ENCODE measurements at regions not wholly inside any gene's neighbourhood (a gene's known extent, or its start where the extent isn't known, plus 50 kb on each side); places are given as distances from the start of the nearest gene placed in this dataset.
"Not testable (repeated sequence)": the region's sequence is repeated elsewhere in the genome, so short reads cannot be mapped to it uniquely, and the experiment has no call there.

DNA sequence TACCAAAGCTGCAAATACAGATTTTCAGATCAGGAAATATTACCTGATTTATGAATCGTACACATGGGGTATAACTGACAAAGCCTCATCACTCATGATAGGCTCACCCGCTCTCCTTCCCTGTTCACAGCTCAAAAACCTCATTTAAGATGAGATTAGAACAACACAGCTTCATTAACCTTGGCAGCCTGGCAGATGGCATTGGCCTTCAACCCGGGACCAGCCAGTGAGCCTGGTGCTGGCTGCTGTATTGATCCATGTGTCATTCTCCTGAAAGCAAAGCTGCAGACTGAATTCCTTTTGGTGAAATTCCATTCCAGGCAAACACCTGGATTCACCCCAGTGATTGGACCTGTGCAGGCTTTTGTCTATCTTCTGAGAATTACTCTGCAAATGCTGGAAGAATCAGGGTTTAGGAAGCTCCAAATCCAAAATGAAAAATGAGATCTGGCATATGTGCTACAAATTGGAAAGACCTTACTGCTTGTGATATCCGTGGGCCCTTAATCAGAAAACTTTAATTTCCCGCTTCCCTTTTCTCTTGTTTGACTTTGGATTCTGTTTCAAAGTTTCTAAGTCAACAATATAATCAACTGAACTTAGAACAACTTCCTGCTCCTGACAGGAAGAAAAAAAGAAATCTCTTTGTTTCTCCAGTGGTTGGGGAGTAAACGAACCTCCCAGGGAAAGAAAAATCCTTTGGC lies 189.1 kb upstream of the KBTBD8 start:
- no peak for DNase-seq (ENCODE audit: low spot score)

GRCh38 chr3:66809595-66809958 lies 188.5 kb upstream of the KBTBD8 start:
- DNase-seq (ENCODE audit: low spot score): no peak

GRCh38 chr3:66812136-66812535 lies 186.0 kb upstream of the KBTBD8 start:
- DNase-seq (ENCODE audit: low spot score): no peak

DNA sequence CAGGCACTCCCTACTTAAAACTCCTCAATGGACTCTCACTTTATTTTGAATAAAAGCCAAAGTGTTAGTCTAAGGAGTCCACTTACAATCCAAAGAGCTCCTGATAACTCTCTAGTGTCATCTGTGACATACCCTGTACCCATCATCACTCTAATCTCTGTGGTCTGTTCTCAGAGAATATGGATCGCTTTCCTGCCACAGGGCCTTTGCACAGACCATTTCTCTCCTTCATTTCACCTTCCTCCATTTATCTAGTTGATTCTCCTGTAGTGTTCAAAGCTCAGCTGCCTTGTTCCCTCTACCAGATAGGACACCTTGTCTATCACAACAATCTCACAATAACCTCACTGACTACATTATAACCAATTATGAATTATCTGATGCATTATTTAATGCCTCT lies 185.4 kb upstream of the KBTBD8 start:
- no peak for DNase-seq (ENCODE audit: low spot score)

- DNase-seq (ENCODE audit: low spot score): peak; percentile 42
Measured at GRCh38 chr3:66816090-66816761, 181.9 kb upstream of the KBTBD8 start.

- no peak for DNase-seq (ENCODE audit: low spot score)
Measured at GRCh38 chr3:66817951-66818557, 180.1 kb upstream of the KBTBD8 start.

GRCh38 chr3:66819993-66820501 lies 178.1 kb upstream of the KBTBD8 start:
- DNase-seq (ENCODE audit: low spot score): no peak

DNA sequence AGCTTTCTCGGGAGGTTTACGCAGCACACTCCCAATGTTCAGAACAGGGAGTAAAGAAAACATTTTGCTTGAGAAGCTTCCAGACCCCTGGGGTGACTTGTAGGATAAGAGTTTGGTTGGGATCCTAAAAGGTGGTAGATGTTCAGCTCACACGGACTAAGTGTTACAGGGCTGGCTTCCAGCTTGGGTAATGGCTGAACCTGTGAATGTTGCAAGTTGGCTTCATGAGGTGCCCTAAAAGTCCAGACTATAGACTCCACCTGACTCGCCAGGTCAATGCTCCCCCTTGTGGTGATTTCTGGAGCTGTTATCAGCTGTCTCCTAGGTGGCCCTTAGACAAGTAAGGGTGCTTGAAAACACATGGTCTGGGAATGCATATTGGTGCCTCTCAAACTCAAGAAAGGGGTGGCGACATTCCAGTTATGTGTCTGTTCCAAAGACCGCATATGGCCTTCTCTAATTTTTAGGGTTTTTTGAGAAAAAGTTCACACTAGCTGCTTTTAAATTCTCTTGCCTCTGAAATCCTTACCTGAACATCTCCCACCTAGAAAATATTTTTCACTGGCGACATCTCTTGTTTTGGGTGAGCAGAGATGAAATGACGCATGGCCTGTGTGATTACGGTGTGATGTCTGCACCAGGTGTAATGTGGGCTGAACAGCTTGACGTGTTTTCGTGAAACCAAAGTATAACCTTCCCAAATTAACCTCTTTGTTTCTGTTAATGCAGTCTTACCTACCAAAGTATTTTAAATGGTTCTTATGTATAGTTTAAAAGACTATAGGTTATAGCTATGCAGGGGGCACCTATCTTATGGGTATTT lies 175.7 kb upstream of the KBTBD8 start:
- DNase-seq (ENCODE audit: low spot score): peak; percentile 65

- no peak for DNase-seq (ENCODE audit: low spot score)
Measured at GRCh38 chr3:66823009-66823397, 175.1 kb upstream of the KBTBD8 start.

GRCh38 chr3:66823532-66823931 lies 174.6 kb upstream of the KBTBD8 start:
- no peak for DNase-seq (ENCODE audit: low spot score)

GRCh38 chr3:66825375-66825774 lies 172.7 kb upstream of the KBTBD8 start:
- DNase-seq (ENCODE audit: low spot score): no peak

GRCh38 chr3:66827726-66828125 lies 170.4 kb upstream of the KBTBD8 start:
- no peak for DNase-seq (ENCODE audit: low spot score)

DNA sequence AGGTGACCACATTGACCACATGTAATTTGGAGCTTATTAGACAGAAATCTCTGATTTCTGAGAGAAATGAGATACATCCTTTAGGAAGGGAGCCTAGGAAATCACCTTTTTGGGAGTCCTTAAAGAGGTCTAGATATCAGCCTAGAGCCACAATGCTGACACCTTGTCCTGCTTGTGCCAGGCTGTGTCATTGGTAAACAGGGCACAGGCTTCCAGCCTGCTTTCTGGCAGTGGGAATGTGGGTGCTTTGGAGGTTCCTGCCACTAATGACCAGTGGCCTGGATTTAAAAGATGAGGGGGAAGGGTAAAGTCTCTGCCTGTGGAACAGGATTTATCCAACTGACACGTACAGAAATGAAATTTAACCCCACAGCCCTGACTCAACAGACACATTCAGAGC lies 169.8 kb upstream of the KBTBD8 start:
- DNase-seq (ENCODE audit: low spot score): no peak

DNA sequence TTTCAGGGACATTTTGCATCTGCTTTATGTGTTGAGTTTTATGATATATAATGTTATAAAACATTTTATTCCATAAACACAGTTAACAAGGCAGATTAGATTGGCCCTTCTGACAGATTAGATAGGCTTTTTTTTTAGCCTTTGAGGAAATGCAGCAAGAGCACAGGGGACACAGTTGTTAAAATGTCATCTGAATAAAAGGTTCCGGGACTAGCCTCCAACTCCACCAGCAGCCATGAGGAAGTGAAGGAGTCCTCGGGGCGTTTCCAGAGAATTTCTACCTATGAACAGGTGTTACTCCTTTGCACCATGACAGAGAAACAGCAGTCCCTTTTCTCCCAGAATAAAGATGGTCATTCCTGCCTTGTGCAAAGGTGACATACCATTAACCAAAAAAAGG lies 167.8 kb upstream of the KBTBD8 start:
- no peak for DNase-seq (ENCODE audit: low spot score)

GRCh38 chr3:66831931-66832330 lies 166.2 kb upstream of the KBTBD8 start:
- DNase-seq (ENCODE audit: low spot score): no peak

- DNase-seq (ENCODE audit: low spot score): no peak
Measured at GRCh38 chr3:66836363-66837152, 161.5 kb upstream of the KBTBD8 start.

GRCh38 chr3:66838704-66839103 lies 159.4 kb upstream of the KBTBD8 start:
- DNase-seq (ENCODE audit: low spot score): no peak

- no peak for DNase-seq (ENCODE audit: low spot score)
Measured at GRCh38 chr3:66839508-66839907, 158.6 kb upstream of the KBTBD8 start.

GRCh38 chr3:66842761-66843464 lies 155.2 kb upstream of the KBTBD8 start:
- not testable (repeated sequence) for DNase-seq (ENCODE audit: low spot score)

- DNase-seq (ENCODE audit: low spot score): no peak
Measured at GRCh38 chr3:66851894-66852613, 146.1 kb upstream of the KBTBD8 start.

Measured in CD4-positive, alpha-beta T cell treated with Interleukin-6 at 100 ng/mL for 8 hours (primary cell).